PC-9 (cell line): ENCODE measurements at regions not wholly inside any gene's neighbourhood (a gene's known extent, or its start where the extent isn't known, plus 50 kb on each side); places are given as distances from the start of the nearest gene placed in this dataset.

Source experiments
- CTCF ChIP-seq: fragments of 200-600 bp; sonication (generic); conservative IDR thresholded peaks from 2 replicates; pipeline ENCODE4 v1.6.1; 2017; ENCODE audit warnings: mixed run types, antibody characterized with exemption, mild to moderate bottlenecking, moderate library complexity
- EZH2 ChIP-seq: fragments of 200-600 bp; sonication (generic); IDR thresholded peaks from 2 replicates; pipeline ENCODE4 v1.8.0; 2017; ENCODE audit warnings: antibody characterized with exemption, low read depth

- TF ChIP-seq CTCF (no peak), EZH2 (no peak)
Observed at GRCh38 chr14:97771340-97772045, 974.3 kb downstream of the VRK1 start.
